ENCODE measurements at regions not wholly inside any gene's neighbourhood (a gene's known extent, or its start where the extent isn't known, plus 50 kb on each side); places are given as distances from the start of the nearest gene placed in this dataset.
"Not testable (repeated sequence)": the region's sequence is repeated elsewhere in the genome, so short reads cannot be mapped to it uniquely, and the experiment has no call there.

DNA sequence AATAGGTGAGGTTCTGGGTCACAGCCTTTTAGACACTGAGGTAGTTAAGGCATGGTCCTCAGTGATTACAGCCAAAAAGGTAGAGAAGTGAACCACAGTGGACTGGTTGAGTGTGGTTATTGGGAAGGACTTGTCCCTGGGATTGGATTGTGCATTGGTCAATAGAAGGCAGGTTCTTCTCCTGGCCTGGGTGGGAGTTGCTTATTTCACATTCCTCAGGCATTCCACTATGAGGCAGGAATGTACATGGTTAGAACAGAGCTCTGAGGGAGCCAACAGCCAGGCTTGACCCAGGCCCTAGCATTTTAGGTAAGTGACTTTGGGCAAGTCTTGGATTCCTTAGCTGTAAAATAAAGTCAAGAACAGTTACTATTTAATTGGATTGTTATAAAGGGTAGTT lies 97.9 kb upstream of the MARK1 start:
- no peaks in the 10 kb centered on the region for H4K20me1 ChIP-seq (ENCODE audit: insufficient read depth)
- no peaks in the 10 kb centered on the region for H3K9me2 ChIP-seq (ENCODE audit: insufficient read depth)
- no peaks in the 10 kb centered on the region for H3F3A ChIP-seq (ENCODE audit: insufficient read depth)
- no peak overlapping the region for H2AFZ ChIP-seq
- no peaks in the 10 kb centered on the region for H3K79me2 ChIP-seq (ENCODE audit: insufficient read depth)
- DNase-seq: no peak
- in situ Hi-C loops (cut with MboI): no loop called here
- peaks cover 8% of the 10 kb centered on the region; the same call in 1 of the 2 replicates for H3K27me3 ChIP-seq (replicated peaks; ENCODE audit: insufficient read depth)
- H3K9ac ChIP-seq: no peak overlapping the region
- H3K36me3 ChIP-seq (ENCODE audit: low read depth): no peaks in the 10 kb centered on the region
- H3K4me2 ChIP-seq (ENCODE audit: unreplicated experiment): no peak overlapping the region
- no peak overlapping the region for H3K27ac ChIP-seq
- H3K4me1 ChIP-seq (ENCODE audit: insufficient read depth): no peaks in the 10 kb centered on the region
- TF ChIP-seq EZH2 (IDR thresholded peaks at IDR 0.05; ENCODE audit: insufficient read depth, poor library complexity, severe bottlenecking) (no peak), EZH2phosphoT487 (IDR thresholded peaks at IDR 0.05; ENCODE audit: insufficient read depth, low read depth) (no peak)
- no peaks in the 10 kb centered on the region for H3K9me3 ChIP-seq (ENCODE audit: low read depth)
- H3K4me3 ChIP-seq: no peak overlapping the region

DNA sequence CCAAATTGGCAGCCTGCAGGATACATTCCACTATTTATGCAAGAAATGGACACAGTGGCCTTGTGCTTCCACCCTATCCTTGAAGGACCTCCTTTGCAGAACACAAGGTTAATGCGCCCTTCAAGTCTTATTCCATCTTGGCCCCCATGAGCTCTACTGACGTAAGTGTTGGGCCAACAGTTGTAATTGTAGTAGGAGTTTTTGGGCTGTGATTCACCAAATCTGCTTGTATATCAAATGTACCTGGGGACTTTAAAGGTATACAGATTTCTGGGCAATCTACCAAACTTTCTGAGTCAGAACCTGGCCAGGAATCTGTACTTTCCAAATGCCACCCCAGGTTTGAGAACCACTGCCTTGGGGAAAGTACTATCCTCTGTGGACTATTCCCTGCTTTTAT lies 100.9 kb upstream of the MARK1 start:
- Histone ChIP-seq H3K36me3 (ENCODE audit: low read depth) (no peaks in the 10 kb centered on the region), H2AFZ (no peak overlapping the region), H3K4me3 (no peak overlapping the region), H3K9me2 (ENCODE audit: insufficient read depth) (no peaks in the 10 kb centered on the region), H4K20me1 (ENCODE audit: insufficient read depth) (no peaks in the 10 kb centered on the region), H3K4me1 (ENCODE audit: insufficient read depth) (no peaks in the 10 kb centered on the region), H3K4me2 (ENCODE audit: unreplicated experiment) (no peak overlapping the region), H3K9ac (no peak overlapping the region), H3K9me3 (ENCODE audit: low read depth) (no peaks in the 10 kb centered on the region), H3K27ac (no peak overlapping the region), H3K79me2 (ENCODE audit: insufficient read depth) (no peaks in the 10 kb centered on the region), H3K27me3 (replicated peaks; ENCODE audit: insufficient read depth) (no peaks in the 10 kb centered on the region; the same call in 1 of the 2 replicates), H3F3A (ENCODE audit: insufficient read depth) (no peaks in the 10 kb centered on the region)
- in situ Hi-C loops (cut with MboI): no loop called here
- WGBS, 2 experiments (ENCODE audit: low coverage in 1 of 2, low lambda C conversion rate in 2 of 2, missing lambda C conversion rate in 2 of 2): 52% methylated on average over 2 of the region's 2 CpGs
- TF ChIP-seq EZH2 (IDR thresholded peaks at IDR 0.05; ENCODE audit: insufficient read depth, poor library complexity, severe bottlenecking): no peak
- no peak for TF ChIP-seq EZH2phosphoT487 (IDR thresholded peaks at IDR 0.05; ENCODE audit: insufficient read depth, low read depth)
- DNase-seq: no peak

GRCh38 chr1:220425852-220426251 lies 102.1 kb upstream of the MARK1 start:
- Histone ChIP-seq H3K36me3 (ENCODE audit: low read depth) (no peaks in the 10 kb centered on the region), H3K27me3 (replicated peaks; ENCODE audit: insufficient read depth) (no peaks in the 10 kb centered on the region; the same call in 1 of the 2 replicates), H3K27ac (no peak overlapping the region), H3K79me2 (ENCODE audit: insufficient read depth) (no peaks in the 10 kb centered on the region), H3K9ac (no peak overlapping the region), H3K4me2 (ENCODE audit: unreplicated experiment) (no peak overlapping the region), H3K9me2 (ENCODE audit: insufficient read depth) (no peaks in the 10 kb centered on the region), H3K4me3 (no peak overlapping the region), H3F3A (ENCODE audit: insufficient read depth) (no peaks in the 10 kb centered on the region), H3K9me3 (ENCODE audit: low read depth) (no peaks in the 10 kb centered on the region), H4K20me1 (ENCODE audit: insufficient read depth) (no peaks in the 10 kb centered on the region), H2AFZ (no peak overlapping the region), H3K4me1 (ENCODE audit: insufficient read depth) (no peaks in the 10 kb centered on the region)
- 58 to 65% methylated on average over 1 of the region's 1 CpG for WGBS, 2 experiments (ENCODE audit: low coverage in 1 of 2, low lambda C conversion rate in 2 of 2, missing lambda C conversion rate in 2 of 2)
- TF ChIP-seq EZH2 (IDR thresholded peaks at IDR 0.05; ENCODE audit: insufficient read depth, poor library complexity, severe bottlenecking) (no peak), EZH2phosphoT487 (IDR thresholded peaks at IDR 0.05; ENCODE audit: insufficient read depth, low read depth) (no peak)
- no peak for DNase-seq
- in situ Hi-C loops (cut with MboI): no loop called here

- no peaks in the 10 kb centered on the region for H4K20me1 ChIP-seq (ENCODE audit: insufficient read depth)
- 3 to 7% methylated on average over 2 of the region's 2 CpGs for WGBS, 2 experiments (ENCODE audit: low coverage in 1 of 2, low lambda C conversion rate in 2 of 2, missing lambda C conversion rate in 2 of 2)
These were observed 106.4 kb upstream of the MARK1 start for GRCh38 chr1:220421508-220421907.

GRCh38 chr1:220420726-220421125 lies 107.2 kb upstream of the MARK1 start:
- H3K4me3 ChIP-seq: no peak overlapping the region
- H3K9me2 ChIP-seq (ENCODE audit: insufficient read depth): no peaks in the 10 kb centered on the region
- no peaks in the 10 kb centered on the region for H3K79me2 ChIP-seq (ENCODE audit: insufficient read depth)
- no peak overlapping the region for H3K27ac ChIP-seq
- no peaks in the 10 kb centered on the region; the same call in 1 of the 2 replicates for H3K27me3 ChIP-seq (replicated peaks; ENCODE audit: insufficient read depth)
- 1 to 2% methylated on average over 5 of the region's 5 CpGs for WGBS, 2 experiments (ENCODE audit: low coverage in 1 of 2, low lambda C conversion rate in 2 of 2, missing lambda C conversion rate in 2 of 2)
- in situ Hi-C loops (cut with MboI): no loop called here
- H3K9me3 ChIP-seq (ENCODE audit: low read depth): no peaks in the 10 kb centered on the region
- no peak overlapping the region for H3K4me2 ChIP-seq (ENCODE audit: unreplicated experiment)
- no peak overlapping the region for H2AFZ ChIP-seq
- no peaks in the 10 kb centered on the region for H3K36me3 ChIP-seq (ENCODE audit: low read depth)
- no peaks in the 10 kb centered on the region for H4K20me1 ChIP-seq (ENCODE audit: insufficient read depth)
- no peak for DNase-seq
- no peak overlapping the region for H3K9ac ChIP-seq
- TF ChIP-seq EZH2phosphoT487 (IDR thresholded peaks at IDR 0.05; ENCODE audit: insufficient read depth, low read depth): no peak
- TF ChIP-seq EZH2 (IDR thresholded peaks at IDR 0.05; ENCODE audit: insufficient read depth, poor library complexity, severe bottlenecking): no peak
- no peaks in the 10 kb centered on the region for H3F3A ChIP-seq (ENCODE audit: insufficient read depth)
- no peaks in the 10 kb centered on the region for H3K4me1 ChIP-seq (ENCODE audit: insufficient read depth)

More at GRCh38 chr1:220421508-220421907, 106.4 kb upstream of the MARK1 start:
- Histone ChIP-seq H3K4me2 (ENCODE audit: unreplicated experiment) (no peak overlapping the region), H3K27me3 (replicated peaks; ENCODE audit: insufficient read depth) (no peaks in the 10 kb centered on the region; the same call in 1 of the 2 replicates), H3K9me2 (ENCODE audit: insufficient read depth) (no peaks in the 10 kb centered on the region), H3K9me3 (ENCODE audit: low read depth) (no peaks in the 10 kb centered on the region), H3K9ac (no peak overlapping the region), H3F3A (ENCODE audit: insufficient read depth) (no peaks in the 10 kb centered on the region), H3K4me1 (ENCODE audit: insufficient read depth) (no peaks in the 10 kb centered on the region), H3K4me3 (no peak overlapping the region), H3K36me3 (ENCODE audit: low read depth) (no peaks in the 10 kb centered on the region), H2AFZ (no peak overlapping the region), H3K27ac (no peak overlapping the region), H3K79me2 (ENCODE audit: insufficient read depth) (no peaks in the 10 kb centered on the region)
- no peak for DNase-seq
- no peak for TF ChIP-seq EZH2 (IDR thresholded peaks at IDR 0.05; ENCODE audit: insufficient read depth, poor library complexity, severe bottlenecking)
- no peak for TF ChIP-seq EZH2phosphoT487 (IDR thresholded peaks at IDR 0.05; ENCODE audit: insufficient read depth, low read depth)
- in situ Hi-C loops (cut with MboI): no loop called here

- H3K9me2 ChIP-seq (ENCODE audit: insufficient read depth); H3K9ac ChIP-seq; H3K27me3 ChIP-seq (replicated peaks; ENCODE audit: insufficient read depth); H3F3A ChIP-seq (ENCODE audit: insufficient read depth); in situ Hi-C loops (cut with MboI); H3K9me3 ChIP-seq (ENCODE audit: low read depth); H2AFZ ChIP-seq; H3K27ac ChIP-seq; H4K20me1 ChIP-seq (ENCODE audit: insufficient read depth); H3K79me2 ChIP-seq (ENCODE audit: insufficient read depth); H3K4me1 ChIP-seq (ENCODE audit: insufficient read depth); DNase-seq; H3K36me3 ChIP-seq (ENCODE audit: low read depth); H3K4me2 ChIP-seq (ENCODE audit: unreplicated experiment); H3K4me3 ChIP-seq: not testable (repeated sequence)
- WGBS, 2 experiments (ENCODE audit: low coverage in 1 of 2, low lambda C conversion rate in 2 of 2, missing lambda C conversion rate in 2 of 2): 72 to 92% methylated on average over 6 to 18 of the region's 19 CpGs
These were observed 115.6 kb upstream of the MARK1 start for GRCh38 chr1:220412382-220412781.
